DMS 273 treated with DMSO at 0.1 percent for 48 hours (cell line): ENCODE measurements at regions not wholly inside any gene's neighbourhood (a gene's known extent, or its start where the extent isn't known, plus 50 kb on each side); places are given as distances from the start of the nearest gene placed in this dataset.
A peak's percentile ranks its signal among the peaks of the same experiment; 100 is the strongest.

ENCODE experiments used
- DNase-seq: peaks from one replicate; lab custom pipeline; 2025; lab: John Stamatoyannopoulos, UW

DNA sequence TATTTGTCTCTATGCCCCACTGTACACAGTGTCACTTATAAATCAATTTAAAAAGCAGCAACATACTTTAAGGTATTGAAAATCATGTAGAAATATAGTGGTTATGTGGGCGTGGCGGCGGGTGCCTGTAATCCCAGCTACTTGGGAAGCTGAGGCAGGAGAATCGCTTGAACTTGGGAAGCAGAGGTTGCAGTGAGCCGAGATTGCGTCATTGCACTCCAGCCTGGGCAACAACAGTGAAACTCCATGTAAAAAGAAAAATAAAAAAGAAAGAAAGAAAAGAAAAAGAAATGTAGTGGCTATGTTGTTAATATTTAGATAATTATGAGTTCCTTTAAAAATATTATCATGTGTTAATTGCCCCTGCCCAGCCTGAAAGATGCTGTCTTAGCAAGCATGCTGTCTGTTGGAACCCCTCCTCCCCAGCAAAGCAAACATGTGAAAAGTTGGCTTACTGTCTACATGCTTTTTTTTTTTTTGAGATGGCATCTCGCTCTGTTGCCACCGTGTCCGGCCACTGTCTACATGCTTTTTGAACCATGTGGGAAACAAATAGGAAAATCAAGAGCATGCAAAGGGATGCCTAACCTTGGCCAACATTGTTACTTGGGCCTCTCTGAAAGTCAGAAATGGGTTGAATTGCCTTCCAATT is 151.4 kb upstream of the TSHZ2 start:
- no peak for DNase-seq

DNA sequence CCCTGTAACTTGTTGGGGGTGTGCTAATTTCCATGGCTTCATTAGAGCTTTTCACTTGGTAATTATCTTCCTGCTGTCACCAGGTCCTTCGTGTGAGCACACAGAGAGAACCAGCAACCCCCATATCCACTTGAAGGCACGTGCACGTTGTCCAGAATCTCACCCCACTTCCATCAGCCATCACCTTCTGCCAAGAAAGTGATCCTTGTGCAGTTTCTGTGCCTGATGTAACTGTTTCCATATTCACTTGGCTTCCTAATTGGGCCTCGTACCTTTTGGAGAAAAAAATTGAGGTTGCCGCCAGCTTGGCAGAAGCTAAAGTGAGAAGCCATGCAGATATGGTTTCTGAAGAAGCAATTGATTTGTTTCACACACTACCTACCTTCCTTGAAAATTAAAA is 153.7 kb upstream of the TSHZ2 start:
- DNase-seq, result no peak

DNA sequence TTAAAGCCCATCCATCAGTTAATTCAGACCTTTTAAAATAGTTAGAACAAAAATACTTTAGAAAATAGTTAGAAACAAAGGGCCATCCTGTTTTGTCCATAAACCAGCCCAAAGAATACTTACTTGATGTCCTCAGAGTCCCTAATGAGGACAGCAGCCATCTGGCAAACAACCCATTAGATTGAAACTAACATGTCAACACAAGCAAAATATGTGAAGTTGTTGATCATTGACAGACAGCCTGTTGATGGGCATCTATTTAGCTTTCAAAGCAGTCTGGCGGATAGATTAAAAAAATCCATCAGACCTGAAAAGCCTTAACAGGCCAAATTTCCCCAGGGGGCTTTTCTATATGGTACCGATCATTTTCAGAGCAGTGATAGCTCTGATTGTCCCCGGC is 154.2 kb upstream of the TSHZ2 start:
- DNase-seq, result no peak

DNA sequence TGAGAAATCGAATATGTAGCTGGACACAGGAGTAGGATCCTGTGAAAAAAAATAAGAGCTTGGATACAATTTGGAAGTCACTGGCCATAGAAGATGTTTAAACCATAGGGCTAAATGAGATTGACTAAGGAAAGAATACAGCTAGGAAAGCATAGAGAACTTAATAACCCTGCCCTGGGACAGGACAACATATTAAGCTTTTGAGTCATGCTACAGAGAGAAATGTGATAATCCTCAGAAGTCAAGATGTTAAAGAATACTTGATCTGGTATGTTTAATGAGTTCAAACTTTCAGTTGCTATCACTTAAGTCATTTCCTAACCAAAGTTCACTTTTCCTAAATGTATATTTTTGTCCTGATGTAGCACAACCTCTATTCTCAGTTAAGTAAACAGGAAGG is 154.6 kb upstream of the TSHZ2 start:
- no peak for DNase-seq

DNA sequence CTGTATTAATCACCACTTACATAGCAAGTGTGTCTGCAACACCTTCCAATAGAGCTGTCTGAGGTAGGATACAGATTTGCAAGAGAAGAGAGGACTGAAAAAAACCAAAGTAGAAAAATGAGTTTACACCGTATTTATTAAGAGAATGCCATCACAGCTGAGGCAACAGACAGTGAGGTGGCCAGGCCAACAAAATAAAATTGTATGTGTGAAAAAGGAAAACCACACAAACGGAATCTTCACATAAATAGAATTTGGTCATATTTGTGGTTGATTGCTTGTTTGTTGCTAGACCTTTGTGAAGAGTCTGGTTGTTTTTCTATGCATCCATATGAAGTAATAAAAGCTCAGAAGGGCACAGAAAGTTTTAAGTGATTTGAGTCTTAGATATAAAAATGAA is 157.8 kb upstream of the TSHZ2 start:
- DNase-seq, result no peak

DNA sequence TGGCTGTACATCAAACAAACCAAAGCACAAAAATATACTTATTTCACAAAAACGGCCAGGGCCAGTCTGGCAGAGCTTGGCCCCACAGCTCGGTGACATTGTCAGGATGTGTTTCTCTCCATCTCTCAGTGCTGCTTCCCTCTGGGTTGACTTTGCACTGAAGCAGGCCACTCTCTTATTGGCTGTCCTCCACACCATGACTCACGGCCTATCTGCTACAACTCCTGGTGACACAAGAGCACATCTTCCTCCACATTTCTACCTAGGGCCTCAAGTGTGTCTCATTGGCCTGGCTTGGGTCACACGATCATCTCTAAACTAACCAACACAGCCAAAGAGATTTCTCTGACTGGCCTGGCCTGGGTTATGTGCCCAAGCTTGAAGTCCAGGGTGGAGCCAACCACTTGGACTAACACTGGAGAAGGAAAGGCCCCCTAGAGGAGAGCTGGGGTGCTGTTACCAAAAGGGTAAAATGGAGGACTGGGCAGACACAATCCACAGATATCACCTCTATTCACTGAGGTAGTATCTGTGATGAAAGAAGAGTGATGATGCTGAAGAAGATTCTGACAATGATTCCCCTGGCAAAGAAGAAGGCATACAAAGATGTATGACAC is 159.8 kb upstream of the TSHZ2 start:
- DNase-seq, result no peak

DNA sequence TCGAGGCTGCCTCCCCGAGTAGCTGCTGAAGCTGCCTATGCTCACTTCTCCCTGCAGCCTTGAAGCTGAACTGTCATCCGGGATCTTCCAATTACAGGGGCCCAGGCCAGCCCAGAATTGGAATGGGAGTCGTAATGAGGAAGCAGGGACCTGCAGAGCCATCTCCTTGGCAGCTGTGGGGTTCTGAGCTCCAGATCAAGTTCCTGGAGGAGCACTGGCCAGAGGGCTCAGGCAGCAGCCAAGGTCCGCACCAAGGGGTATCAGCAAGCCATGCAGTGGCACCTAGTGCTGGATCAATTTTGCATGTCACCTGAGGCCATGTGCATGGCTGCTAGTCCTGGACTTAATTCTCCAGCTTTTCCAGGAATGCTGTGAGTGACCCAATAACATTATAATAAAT is 163.2 kb upstream of the TSHZ2 start:
- no peak for DNase-seq

DNA sequence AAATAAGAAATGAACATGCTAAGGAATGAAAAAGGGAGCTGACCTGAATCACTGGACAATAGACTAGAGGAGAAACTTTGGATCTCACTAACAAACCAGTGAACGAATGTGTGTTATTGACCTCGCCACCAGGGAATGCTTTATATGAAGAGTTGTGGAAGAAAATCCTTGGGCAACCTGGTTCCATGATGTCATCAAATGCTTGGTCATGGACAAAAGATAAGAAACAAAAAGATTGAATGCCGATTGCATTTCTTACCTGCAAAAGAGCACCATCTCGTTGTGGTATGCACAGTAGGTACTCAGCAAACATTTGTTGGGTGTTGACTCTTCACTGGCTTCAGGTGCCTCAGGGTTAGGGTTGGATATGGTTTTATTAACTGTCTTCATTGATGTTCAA is 165.2 kb upstream of the TSHZ2 start:
- no peak for DNase-seq

DNA sequence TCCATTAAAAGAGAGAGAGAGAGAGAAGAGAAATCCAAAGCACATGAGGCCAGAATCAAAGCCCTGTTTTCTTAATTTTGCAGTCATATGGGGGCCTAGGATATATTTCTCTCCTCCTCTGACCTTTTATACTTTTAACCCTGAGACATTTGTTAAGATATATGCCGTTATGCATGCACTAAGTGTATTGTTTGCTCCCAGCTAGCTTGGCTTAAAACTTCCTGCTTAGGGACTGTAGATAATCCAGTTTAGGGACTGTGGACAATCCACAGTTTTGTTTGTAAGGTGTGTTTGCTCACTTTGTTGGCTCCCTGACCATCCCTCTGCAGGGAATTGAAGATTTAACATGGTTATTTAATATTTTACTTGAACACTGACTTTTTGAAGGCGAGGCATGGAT is 166.3 kb upstream of the TSHZ2 start:
- no peak for DNase-seq

DNA sequence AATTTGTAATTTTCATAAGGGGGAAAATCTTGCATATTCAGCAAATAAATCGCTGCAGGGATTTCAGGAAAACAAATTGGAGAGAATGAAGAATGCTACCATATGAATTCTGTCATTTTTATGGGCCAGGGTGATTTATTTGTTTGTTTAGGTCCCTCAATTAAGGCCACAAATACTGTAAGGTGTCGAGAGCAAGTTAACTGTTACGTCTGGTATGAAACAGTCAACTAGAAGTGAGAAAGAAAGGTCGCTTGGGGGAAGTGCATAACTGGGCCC is 166.9 kb upstream of the TSHZ2 start:
- no peak for DNase-seq

DNA sequence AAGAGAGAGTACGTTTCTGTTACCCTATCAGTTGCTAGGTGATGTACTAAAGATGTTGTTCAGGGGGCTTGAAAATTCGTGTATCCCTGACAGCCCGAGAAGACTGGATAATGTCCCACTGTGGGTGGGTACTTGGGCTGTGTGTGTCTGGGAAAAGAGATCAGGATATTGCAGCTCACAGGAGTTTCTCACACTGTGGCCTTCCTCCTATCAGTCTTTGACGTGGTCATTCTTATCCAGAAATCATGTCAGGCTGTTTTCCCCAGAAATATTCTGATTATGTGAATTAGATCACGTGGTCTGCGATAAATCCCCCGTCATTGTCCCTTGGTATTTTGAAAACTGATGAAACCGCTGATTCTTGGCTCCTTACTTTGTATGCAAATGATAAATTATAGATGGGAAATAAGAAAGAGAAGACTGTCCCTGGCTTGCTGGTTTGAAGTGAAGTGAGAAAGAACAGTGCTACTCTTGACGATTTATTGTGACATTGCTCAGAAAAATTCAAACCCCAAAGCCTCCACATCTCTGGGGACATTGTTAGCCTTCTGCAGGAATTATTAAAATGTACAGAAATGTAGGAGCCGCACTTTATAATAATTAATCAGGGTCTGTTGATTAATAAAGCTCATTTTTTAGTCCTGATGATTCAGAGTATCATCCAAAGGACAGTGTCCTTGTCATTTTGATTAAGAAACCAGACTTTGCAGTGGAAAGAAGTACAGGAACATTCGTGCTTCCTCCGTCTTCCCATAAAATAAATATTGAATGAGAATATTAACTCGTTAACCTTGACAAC is 167.5 kb upstream of the TSHZ2 start:
- DNase-seq, result no peak

DNA sequence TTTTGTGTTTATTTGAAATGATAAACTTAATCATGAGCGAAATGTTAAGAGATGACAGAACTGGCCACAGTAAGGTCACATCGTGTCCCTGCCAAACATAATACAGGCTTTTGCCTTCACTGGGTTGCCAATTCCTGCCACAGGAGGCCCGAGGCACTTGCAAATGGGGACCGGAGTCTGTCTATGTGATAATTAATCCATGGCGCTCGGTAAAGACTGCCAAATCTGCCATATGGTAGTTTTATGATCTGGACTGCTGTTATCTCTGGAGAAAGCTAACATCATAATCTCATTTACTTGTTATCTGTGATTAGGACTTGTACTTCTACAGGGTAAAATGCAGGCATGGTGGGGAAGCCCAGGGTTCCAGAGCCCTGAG is 170.5 kb upstream of the TSHZ2 start:
- DNase-seq, result peak; percentile 72

DNA sequence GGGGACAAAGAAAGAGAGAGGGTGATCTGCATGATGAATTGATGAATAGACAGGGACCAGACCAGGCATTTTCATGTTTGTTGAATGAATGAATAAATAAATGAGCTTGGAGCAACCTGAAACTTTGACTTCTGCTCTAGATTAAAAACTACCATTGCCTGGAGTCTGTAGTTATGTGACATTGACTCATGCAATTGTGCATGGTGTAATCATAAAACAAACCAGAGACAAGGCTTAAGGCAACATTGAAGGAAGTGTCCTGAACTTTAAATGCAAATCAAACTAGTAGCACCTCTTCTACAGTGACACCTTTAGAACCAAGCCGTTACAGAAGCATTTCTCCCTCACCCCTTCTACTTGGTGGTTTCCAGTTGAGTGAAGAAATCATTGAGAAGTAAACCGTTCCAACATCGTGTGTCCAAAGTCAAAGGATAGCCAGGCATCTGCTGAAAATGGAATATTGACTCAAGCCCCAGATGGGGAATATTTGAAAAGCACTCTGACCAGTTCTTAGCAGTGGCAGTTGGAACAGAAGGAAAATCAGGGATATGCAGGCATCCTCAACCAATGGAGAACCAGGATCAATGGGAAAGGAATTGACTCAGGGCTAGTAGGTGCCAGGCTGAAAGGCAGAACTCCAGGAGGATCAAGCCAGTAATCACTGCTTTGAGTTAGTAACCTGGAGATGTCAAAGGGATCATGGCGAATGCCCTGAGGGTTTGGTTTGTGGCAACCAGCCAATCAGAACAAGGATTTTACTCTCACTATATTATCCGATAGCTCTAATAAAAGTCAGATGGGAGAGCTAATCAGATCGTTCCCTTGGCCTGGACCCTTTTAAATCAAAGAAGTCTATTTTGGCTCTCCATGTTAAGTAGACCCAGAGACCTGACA is 171.2 kb upstream of the TSHZ2 start:
- DNase-seq, result no peak

DNA sequence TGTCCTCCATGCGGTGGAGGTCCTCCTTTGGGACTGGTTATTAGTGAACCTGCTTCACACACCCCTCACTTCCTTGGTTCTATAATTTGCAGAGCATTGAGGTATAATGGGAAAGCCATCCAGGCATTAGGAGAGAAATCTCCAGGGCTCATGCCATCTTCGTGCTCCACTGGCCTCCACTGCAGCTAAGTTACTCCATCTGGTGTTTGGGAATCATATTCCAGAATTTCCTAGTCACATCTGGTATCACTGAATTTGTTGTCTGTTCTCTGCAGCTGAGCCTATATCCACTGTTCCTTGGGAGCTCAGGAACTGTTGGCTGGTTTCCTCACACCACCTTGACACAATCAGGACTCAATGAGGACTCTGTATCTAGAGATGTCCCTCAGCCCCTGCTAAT is 173.0 kb upstream of the TSHZ2 start:
- peak; percentile 46 for DNase-seq

DNA sequence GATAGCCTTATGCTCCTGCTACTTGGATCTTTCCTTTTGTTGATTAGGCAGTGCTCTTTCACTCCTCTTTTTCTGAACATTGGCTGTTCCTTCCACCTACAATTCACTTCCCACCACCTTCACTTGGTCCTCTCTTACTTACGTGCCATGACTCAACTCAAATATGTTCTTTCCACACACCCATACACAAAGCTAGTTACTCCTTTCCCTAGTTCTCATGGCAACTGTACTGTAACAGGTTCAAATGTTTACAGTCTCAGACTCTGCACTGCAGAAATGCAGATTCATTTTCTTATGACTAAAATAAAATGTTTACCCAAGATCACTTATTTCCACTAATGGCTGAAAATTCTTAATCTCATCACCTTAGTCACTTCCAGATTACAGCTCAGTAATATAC is 174.0 kb upstream of the TSHZ2 start:
- no peak for DNase-seq

DNA sequence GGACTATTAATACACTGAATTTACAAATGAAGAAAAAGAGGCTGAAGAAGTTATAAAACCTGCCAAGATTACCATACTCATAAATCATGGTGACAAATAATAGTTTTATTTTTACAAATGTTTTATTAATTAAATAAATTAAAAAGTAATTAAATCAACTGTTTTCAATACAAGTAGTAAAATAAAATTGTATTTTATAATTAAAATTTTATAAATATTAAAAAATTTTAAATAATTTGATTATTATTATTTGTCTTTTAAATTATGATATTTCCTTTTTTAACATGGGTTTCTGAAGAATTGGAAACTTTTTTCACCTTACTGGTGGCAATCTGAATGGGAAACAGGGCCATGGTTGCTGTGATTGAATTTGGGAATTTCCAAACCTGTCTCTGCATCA is 177.3 kb upstream of the TSHZ2 start:
- no peak for DNase-seq

DNA sequence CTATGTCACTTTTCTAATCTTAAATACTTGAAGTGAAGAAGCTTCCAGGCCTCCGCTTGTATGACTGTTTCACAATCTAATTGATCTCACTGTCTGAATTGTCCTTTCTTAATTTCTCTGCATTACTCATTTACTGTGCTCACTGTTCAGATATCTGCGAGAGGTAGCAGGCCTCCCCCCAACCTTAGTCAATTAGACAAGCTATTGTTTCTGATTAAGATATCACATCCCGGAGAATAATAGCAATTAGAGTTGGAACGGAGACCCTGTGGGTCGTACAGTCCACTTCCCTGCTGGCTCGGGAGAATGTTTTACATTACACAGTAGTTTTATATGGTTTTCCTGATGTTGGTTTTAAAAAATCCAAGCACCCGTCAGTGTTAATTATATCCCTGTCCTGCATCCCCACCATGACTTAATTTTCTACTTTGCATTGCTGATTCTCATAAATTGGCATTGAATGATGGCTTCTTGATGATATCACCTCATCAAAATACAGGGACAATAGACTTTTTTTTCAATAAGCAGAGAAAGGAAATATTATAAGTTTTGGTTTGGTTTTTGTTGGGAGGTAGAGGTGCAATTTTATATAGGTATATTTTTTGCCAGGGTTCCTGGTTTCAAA is 178.7 kb upstream of the TSHZ2 start:
- no peak for DNase-seq

DNA sequence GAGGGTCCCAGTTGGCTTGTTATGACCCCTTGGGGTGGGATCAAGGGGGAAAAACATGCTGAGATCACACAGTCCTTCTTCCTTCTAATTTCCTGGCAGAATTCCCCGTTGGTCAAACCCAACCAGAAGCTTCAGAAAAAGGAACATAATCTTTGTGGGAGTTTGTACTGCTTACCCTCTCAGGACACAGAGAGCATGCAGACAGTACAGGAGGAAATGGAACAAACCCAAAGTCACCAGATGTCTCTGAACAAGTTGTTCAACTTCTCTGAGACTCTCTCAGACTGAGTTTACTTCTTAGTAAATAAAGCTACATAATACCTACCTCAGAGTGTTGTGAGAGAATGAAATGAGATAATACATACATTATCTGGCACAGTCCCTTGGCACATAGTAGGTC is 181.1 kb upstream of the TSHZ2 start:
- DNase-seq, result no peak

DNA sequence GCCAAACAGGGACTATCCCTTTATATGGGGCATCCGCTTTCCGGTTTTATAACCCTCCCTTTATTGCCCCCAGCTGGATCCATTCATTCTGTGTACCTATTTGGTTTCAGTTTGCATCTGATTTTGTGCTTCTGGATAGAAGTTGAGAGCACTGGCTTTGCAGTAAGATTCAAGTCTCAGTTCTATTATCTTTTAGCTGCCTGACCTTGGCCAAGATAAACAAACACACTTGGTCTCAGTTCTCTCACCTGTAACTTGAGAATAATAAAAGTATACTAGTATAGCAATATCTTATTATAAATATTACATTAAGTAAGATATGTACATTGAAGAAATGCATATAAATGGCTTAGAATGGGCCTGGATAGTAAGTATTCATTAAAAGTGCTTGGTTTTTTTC is 182.4 kb upstream of the TSHZ2 start:
- DNase-seq, result no peak

DNA sequence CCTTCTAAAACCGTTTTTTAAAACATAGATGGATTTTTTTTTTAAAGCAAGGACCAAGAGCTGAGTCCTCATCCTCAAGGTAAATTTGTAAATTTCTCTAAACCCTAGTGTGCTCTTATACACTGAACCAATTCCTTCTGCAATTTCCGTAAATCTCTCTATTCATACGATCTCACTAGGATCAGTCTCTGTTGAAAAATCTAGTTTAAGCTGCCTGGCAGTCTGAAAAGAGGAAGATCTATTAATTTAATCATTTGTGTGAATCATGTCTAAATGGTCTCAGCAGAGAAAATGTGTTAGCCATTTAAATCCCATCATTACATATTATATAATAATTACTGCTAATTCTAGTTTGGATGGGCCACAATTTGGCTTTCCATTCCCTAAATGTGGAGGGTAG is 184.2 kb upstream of the TSHZ2 start:
- DNase-seq, result no peak

DNA sequence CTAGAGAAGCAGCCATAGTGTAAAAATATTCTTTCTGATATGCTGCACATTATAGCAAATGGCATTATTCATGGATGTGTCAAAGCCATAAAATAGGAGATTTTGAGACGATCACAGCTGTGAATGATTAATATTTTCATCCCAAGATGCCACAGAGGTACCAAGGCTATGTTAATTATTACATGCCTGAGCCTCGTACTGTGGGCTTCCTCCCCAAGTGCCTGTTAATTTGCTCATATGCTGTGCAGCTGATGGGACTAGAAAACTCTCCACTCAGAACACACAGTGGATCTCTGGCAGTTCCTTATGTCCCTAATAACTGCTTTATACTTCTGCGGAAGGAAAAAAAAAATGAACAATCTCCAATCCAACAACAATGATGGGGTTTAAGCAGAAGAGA is 184.9 kb upstream of the TSHZ2 start:
- DNase-seq, result no peak

DNA sequence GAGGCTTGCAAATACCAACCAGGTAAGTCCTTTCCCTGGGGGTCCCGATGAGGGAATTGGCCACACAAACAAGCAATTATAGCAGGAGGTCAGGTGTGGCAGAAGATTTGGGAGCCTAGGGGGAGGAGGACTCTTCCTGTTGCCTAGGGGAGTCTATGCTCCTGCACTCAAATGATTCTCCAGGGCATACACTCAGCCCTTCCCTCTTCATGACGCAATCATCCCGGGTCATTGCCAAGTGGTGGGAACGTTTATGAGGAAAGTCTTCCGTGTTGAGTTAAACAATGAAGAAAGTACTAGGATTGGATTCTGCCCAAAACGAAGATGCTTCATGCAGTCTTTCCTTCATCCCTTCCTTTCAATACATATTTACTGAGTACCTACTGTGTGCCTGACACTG is 186.5 kb upstream of the TSHZ2 start:
- no peak for DNase-seq
